BLaER1 (cell line): ENCODE measurements at regions not wholly inside any gene's neighbourhood (a gene's known extent, or its start where the extent isn't known, plus 50 kb on each side); places are given as distances from the start of the nearest gene placed in this dataset.

ENCODE experiments used
- H3K27ac ChIP-seq: shearing (Covaris generic); formaldehyde crosslinking; 2 replicates; pipeline ENCODE4 v1.8.1; 2022
- H3K27me3 ChIP-seq: shearing (Covaris generic); formaldehyde crosslinking; 2 replicates; pipeline ENCODE4 v1.8.1; 2022
- H3K36me3 ChIP-seq: shearing (Covaris generic); formaldehyde crosslinking; 2 replicates; pipeline ENCODE4 v1.8.1; 2022
- H3K4me1 ChIP-seq: shearing (Covaris generic); formaldehyde crosslinking; 2 replicates; pipeline ENCODE4 v1.8.1; 2022
- H3K4me2 ChIP-seq: shearing (Covaris generic); formaldehyde crosslinking; 2 replicates; pipeline ENCODE4 v1.8.1; 2022
- H3K4me3 ChIP-seq: shearing (Covaris generic); formaldehyde crosslinking; 2 replicates; pipeline ENCODE4 v1.8.1; 2022
- H3K9ac ChIP-seq: shearing (Covaris generic); formaldehyde crosslinking; 2 replicates; pipeline ENCODE4 v1.8.1; 2022
- H3K9me3 ChIP-seq: shearing (Covaris generic); formaldehyde crosslinking; 2 replicates; pipeline ENCODE4 v1.8.1; 2022
- H4K20me1 ChIP-seq: shearing (Covaris generic); formaldehyde crosslinking; 2 replicates; pipeline ENCODE4 v1.8.1; 2022
- Cebpa-rat ChIP-seq: shearing (Covaris generic); IDR thresholded peaks from 2 replicates; pipeline ENCODE4 v1.8.1; 2022

DNA sequence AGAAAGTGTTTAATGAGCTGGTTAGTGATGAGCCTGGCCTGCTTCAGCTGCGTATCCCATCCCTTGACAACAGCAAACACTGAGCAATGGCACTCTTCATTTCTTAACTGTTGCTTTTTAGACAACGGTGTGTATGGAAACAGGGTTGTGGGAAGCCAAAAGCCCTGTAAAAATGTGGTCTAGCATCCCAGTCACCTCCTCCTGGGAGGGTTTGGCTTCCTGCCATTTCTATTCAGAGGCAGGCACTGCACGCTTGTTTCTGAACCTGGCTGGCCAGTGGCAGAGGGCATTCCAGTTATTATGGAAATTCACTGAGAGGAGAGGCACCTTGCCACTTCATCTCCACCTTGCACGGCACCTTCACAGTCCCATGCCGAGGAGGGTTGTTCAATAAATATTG, 123.0 kb upstream of the ADARB2 start:
- peaks cover 34% of the 10 kb centered on the region for H3K9me3 ChIP-seq
- H3K36me3 ChIP-seq: peaks cover 9% of the 10 kb centered on the region
- H3K4me2 ChIP-seq: peak overlapping the region; percentile 47
- H3K27ac ChIP-seq: no peak overlapping the region
- H3K27me3 ChIP-seq: no peaks in the 10 kb centered on the region
- no peaks in the 10 kb centered on the region for H4K20me1 ChIP-seq
- no peak overlapping the region for H3K4me3 ChIP-seq
- no peak overlapping the region for H3K9ac ChIP-seq
- TF ChIP-seq Cebpa-rat: no peak
- peaks cover 68% of the 10 kb centered on the region for H3K4me1 ChIP-seq

DNA sequence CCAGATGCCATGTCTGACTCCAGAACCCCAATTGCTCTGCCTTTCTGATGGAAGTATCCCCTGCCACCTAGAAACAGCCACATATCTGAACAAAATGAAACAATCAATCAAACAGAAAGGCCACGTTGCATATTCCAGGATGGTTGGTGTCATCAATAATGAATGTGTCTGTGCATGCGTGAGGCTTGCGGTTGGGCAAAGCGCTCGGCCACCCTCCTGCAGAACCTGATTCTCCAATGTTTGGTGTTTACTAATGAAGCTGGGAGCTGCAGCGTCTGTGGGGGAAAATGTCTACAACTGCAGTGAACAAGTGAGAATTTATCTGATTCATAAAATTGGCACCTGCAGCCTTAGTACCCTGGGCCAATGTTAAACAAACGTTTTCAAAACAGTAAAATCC, 121.2 kb upstream of the ADARB2 start:
- Histone ChIP-seq H3K4me2 (peak overlapping the region; percentile 90), H3K9me3 (peaks cover 16% of the 10 kb centered on the region), H3K9ac (peak overlapping the region; percentile 57), H4K20me1 (no peaks in the 10 kb centered on the region), H3K27me3 (no peaks in the 10 kb centered on the region), H3K36me3 (peaks cover 4% of the 10 kb centered on the region), H3K4me1 (peaks cover 68% of the 10 kb centered on the region), H3K27ac (peak overlapping the region; percentile 72), H3K4me3 (peak overlapping the region; percentile 47)
- TF ChIP-seq Cebpa-rat: no peak

DNA sequence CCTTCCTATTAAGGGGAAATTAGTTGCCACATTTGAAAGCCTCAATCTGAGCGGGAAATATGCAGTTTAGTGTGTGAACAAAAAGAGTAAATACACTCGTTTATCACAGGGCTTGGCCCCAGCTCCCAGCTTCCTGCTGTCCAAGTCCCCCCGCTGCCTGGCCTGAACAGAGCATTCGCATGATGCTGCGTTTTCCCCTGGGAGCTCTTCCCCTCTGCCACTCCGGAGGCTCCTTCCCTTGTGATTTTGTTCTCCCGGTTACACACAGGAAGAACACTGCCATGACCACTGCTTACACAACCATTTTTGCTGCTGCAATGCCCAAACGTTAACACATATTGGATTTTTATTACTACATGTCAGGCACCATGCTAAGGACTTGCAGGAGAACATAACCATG, 120.7 kb upstream of the ADARB2 start:
- no peaks in the 10 kb centered on the region for H3K27me3 ChIP-seq
- no peak for TF ChIP-seq Cebpa-rat
- H3K36me3 ChIP-seq: no peaks in the 10 kb centered on the region

DNA sequence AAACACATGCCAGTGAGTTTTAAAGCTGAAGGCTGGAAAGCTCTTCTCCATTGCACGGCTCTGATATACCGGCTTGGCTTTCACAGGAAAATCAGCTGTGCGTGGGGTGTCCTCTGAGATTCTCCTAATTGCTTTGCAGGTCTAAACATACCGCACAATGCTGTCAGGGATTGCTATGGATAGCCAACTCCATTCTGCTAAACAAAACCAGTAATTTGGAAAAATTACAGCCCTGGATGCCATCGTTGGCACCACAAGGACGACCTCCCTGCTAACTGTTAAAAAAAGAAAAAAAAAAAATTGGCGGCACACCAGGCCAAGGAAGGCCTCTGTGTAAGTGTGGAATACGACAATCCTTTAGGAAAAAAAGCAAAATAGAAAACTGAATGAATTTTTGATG, 118.6 kb upstream of the ADARB2 start:
- Histone ChIP-seq H3K36me3 (no peaks in the 10 kb centered on the region), H3K9ac (no peak overlapping the region), H3K4me3 (no peak overlapping the region), H3K27ac (no peak overlapping the region), H3K9me3 (0 out of 2 replicates have a peak, but pooled peaks cover 8% of the 10 kb centered on the region), H3K27me3 (no peaks in the 10 kb centered on the region), H4K20me1 (no peaks in the 10 kb centered on the region), H3K4me2 (no peak overlapping the region), H3K4me1 (peaks cover 56% of the 10 kb centered on the region)
- TF ChIP-seq Cebpa-rat: no peak

More for the DNA sequence above, 120.7 kb upstream of the ADARB2 start:
- Histone ChIP-seq H3K9me3 (peaks cover 11% of the 10 kb centered on the region), H3K4me1 (peaks cover 68% of the 10 kb centered on the region), H3K27ac (peak overlapping the region; percentile 72), H3K4me2 (peak overlapping the region; percentile 90), H4K20me1 (no peaks in the 10 kb centered on the region), H3K4me3 (peak overlapping the region; percentile 47), H3K9ac (peak overlapping the region; percentile 57)

DNA sequence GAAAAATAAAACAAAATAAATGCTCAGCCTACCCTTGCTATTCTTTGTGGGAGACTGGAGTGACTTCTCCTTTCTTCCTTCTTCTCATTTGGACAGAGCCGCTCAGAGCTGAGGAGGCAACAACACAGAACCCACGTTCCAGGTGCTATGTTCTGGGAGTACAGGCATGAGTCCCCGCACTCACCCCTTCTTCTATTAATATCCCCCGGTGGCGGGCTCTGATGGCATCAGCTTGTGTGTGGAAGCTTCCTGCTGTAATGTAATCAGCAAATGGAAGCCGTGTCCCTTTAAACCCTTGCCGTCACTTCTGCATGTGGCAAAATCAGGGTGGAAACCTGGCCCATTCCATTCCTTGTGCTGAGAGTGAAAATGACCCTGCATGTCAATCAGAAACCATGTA, 116.9 kb upstream of the ADARB2 start:
- no peaks in the 10 kb centered on the region for H4K20me1 ChIP-seq
- no peak overlapping the region for H3K27ac ChIP-seq
- H3K4me2 ChIP-seq: no peak overlapping the region
- H3K4me1 ChIP-seq: peaks cover 40% of the 10 kb centered on the region
- H3K27me3 ChIP-seq: no peaks in the 10 kb centered on the region
- H3K9ac ChIP-seq: no peak overlapping the region
- TF ChIP-seq Cebpa-rat: no peak
- no peak overlapping the region for H3K4me3 ChIP-seq
- H3K9me3 ChIP-seq: peaks cover 9% of the 10 kb centered on the region; the same call in 1 of the 2 replicates
- no peaks in the 10 kb centered on the region for H3K36me3 ChIP-seq

DNA sequence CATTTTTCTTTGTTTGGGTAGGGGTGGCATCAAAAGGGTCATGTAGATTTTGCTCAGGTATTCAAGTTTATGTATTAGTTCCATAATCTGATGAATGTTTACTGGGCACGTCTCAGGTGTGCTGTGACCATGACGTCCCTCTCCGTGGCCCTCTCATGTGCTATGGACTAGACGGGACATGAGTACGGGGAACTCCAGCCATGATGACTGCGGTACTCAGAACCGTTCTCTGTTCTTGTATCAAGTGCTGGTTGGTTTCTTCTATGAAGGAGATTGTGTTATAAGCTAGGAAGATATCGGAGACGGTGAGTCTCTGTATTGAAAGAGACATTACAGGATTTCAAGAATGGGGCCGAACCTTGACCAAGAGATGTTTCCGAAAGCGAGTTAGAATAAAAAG, 116.5 kb upstream of the ADARB2 start:
- no peak for TF ChIP-seq Cebpa-rat
- Histone ChIP-seq H3K36me3 (no peaks in the 10 kb centered on the region), H3K4me1 (peaks cover 35% of the 10 kb centered on the region), H3K9me3 (peaks cover 9% of the 10 kb centered on the region; the same call in 1 of the 2 replicates), H3K27ac (no peak overlapping the region), H3K27me3 (no peaks in the 10 kb centered on the region), H3K4me2 (no peak overlapping the region), H4K20me1 (no peaks in the 10 kb centered on the region), H3K9ac (no peak overlapping the region), H3K4me3 (no peak overlapping the region)

DNA sequence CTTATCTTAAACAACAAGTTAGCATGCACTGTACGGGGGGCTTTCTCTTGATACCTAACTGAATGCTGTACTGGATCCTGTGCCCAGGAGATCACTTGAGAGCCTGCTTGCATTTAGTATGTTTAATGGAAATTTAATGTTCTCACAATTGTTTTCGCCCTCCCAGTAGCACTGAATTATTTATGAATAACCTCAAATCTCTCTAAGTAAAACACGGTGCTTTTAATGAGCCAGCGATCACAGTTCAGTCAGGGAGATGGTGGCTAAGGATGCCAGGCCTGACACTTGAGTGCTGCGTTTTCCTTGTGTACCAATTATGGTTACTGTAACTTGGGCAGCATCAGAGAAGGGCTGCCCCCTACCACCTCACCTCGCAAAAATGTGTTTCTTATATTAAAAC, 115.5 kb upstream of the ADARB2 start:
- peaks cover 26% of the 10 kb centered on the region for H3K4me1 ChIP-seq

DNA sequence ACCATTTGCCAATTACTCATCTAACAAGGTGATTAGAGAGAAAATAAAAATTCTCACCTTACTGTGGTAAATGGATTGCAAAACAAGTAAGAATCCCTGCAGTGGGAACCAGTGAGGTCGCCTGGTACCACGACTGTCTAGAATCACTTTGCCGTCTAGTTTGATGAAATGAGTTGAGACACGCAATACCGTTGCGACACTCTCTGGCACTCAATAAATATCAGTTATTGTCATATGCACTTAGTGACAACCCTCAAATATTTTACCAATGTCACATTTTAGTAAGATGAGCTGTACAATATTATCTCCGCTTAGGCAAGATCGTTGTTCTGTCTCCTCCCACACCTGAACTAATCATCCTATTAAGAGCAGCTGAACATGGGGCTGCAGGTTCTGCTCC, 114.4 kb upstream of the ADARB2 start:
- no peaks in the 10 kb centered on the region for H4K20me1 ChIP-seq
- H3K27ac ChIP-seq: no peak overlapping the region
- peaks cover 15% of the 10 kb centered on the region for H3K4me1 ChIP-seq
- H3K27me3 ChIP-seq: no peaks in the 10 kb centered on the region
- no peak overlapping the region for H3K4me3 ChIP-seq
- no peak overlapping the region for H3K4me2 ChIP-seq
- TF ChIP-seq Cebpa-rat: no peak
- no peaks in the 10 kb centered on the region for H3K36me3 ChIP-seq
- H3K9me3 ChIP-seq: peaks cover 9% of the 10 kb centered on the region; the same call in 1 of the 2 replicates
- no peak overlapping the region for H3K9ac ChIP-seq

More for the DNA sequence above, 115.5 kb upstream of the ADARB2 start:
- no peaks in the 10 kb centered on the region for H3K36me3 ChIP-seq
- no peaks in the 10 kb centered on the region for H3K27me3 ChIP-seq
- no peak overlapping the region for H3K9ac ChIP-seq
- no peak overlapping the region for H3K4me2 ChIP-seq
- no peaks in the 10 kb centered on the region for H4K20me1 ChIP-seq
- no peak overlapping the region for H3K4me3 ChIP-seq
- TF ChIP-seq Cebpa-rat: no peak
- no peak overlapping the region for H3K27ac ChIP-seq
- H3K9me3 ChIP-seq: peaks cover 9% of the 10 kb centered on the region; the same call in 1 of the 2 replicates

DNA sequence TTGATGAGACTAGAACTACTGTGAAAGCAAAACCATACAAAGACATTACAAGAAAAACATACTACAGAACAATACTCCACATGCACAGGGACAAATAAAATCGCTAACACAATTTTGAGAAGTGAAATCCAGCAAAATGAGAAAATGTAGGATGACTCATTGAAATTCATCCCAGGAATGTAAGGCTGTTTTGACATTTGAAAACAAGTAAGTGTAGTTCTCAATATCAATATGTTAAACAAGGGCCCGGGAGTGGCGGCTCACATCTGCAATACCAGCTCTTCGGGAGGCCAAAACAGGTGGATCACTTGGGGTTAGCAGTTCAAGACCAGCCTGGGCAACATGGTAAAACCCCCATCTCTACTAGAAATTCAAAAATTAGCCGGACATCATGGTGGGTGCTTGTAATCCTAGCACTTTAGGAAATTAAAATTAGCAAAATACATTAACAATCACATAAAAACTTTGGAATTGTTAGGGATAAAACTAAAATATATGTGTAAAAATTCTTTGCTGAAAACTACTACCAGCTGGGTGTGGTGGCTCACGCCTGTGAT, 113.7 kb upstream of the ADARB2 start:
- Histone ChIP-seq H3K9ac (no peak overlapping the region), H3K4me3 (no peak overlapping the region), H3K4me2 (no peak overlapping the region), H4K20me1 (no peaks in the 10 kb centered on the region), H3K36me3 (no peaks in the 10 kb centered on the region), H3K27me3 (no peaks in the 10 kb centered on the region), H3K4me1 (peaks cover 8% of the 10 kb centered on the region), H3K9me3 (peaks cover 9% of the 10 kb centered on the region; the same call in 1 of the 2 replicates), H3K27ac (no peak overlapping the region)
- TF ChIP-seq Cebpa-rat: no peak

DNA sequence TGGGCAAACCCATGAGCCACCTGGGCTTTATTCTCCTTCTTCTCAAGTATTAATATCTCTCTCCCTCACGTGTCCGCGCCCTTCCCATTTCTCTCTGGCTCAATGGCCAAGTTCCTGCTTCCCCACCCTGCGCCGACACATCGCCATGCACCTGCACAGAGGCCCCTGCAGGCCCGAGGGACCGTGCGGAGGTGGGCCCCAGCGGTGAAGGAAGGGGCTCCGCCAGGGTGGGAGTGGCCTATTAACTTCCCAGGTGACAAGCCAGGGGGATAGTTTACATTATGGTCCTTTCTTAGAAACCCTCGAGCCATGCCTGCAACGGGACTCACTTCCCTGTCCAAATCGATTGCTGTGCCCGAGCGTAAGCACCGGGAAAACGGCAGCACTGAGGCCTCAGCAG, 110.0 kb upstream of the ADARB2 start:
- no peaks in the 10 kb centered on the region for H3K36me3 ChIP-seq
- H3K27me3 ChIP-seq: no peaks in the 10 kb centered on the region
- H3K9me3 ChIP-seq: peaks cover 9% of the 10 kb centered on the region; the same call in 1 of the 2 replicates
- no peaks in the 10 kb centered on the region for H4K20me1 ChIP-seq
- no peak overlapping the region for H3K4me3 ChIP-seq
- no peak overlapping the region for H3K4me2 ChIP-seq
- no peaks in the 10 kb centered on the region for H3K4me1 ChIP-seq
- no peak overlapping the region for H3K27ac ChIP-seq
- no peak for TF ChIP-seq Cebpa-rat
- H3K9ac ChIP-seq: no peak overlapping the region

DNA sequence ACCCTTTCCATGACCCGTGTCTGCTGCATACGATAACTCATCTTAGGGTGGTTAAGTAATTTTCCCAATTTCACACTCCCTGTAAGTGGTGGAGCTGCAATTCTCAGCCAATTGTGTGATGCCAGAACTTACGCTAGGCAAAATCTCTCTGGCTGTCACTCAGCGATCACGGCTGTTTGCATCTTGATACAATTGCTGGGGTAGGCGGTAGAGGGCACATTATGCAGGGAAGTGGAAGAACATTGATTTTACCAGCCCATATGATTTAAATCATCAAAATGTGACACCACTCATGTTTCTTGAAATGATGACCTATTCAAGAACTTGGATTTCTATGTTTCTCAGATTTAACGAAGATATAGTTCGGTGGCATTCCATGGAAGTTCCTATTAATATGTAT, 108.7 kb upstream of the ADARB2 start:
- no peaks in the 10 kb centered on the region for H4K20me1 ChIP-seq
- H3K4me1 ChIP-seq: no peaks in the 10 kb centered on the region
- H3K9me3 ChIP-seq: peaks cover 2% of the 10 kb centered on the region; the same call in 1 of the 2 replicates
- no peak overlapping the region for H3K4me2 ChIP-seq
- H3K27ac ChIP-seq: no peak overlapping the region
- no peak for TF ChIP-seq Cebpa-rat
- H3K9ac ChIP-seq: no peak overlapping the region
- no peaks in the 10 kb centered on the region for H3K36me3 ChIP-seq
- no peak overlapping the region for H3K4me3 ChIP-seq
- no peaks in the 10 kb centered on the region for H3K27me3 ChIP-seq
